ENCODE measurements at regions not wholly inside any gene's neighbourhood (a gene's known extent, or its start where the extent isn't known, plus 50 kb on each side); places are given as distances from the start of the nearest gene placed in this dataset.

DNA sequence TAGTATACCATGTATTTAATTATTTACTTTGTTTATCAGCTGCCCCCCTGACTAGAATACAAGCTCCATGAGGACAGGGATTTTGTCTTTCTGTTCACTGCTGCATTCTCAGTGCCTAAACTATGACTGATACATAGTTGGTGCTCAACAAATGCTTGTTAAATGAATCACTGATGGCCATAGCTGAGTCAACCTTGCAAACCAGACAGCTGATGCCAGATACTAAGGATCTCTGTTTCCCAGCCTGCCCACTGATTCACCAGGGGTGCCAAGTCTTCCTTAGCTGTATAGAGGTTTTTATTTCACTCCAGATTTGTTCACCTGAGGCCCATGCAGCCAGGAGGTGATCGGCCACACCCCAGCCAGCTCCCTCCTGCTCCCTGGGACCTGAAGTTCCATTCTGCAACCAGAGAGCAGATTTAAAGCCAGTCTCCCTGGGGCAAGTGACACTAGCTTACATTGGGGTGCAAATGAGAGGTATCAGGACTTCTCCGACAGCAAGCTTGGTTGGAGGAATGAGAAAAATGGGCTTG, 92.2 kb downstream of the C1QL2 start:
- no peak overlapping the region for H3K9ac ChIP-seq (ENCODE audit: insufficient read depth, low read depth, low read length)
- CTCF ChIA-PET (ENCODE audit: low intra/inter-chr PET ratio, low total read pairs) = no interaction called here
- no peaks in the 10 kb centered on the region; a peak in 1 of 5 replicates for H3K27me3 ChIP-seq (ENCODE audit: control insufficient read depth in 1 of 2, insufficient read depth in 2 of 2, low read length in 2 of 2)
- H3K4me2 ChIP-seq (ENCODE audit: low read depth, low read length) = no peak overlapping the region
- no peaks in the 10 kb centered on the region for H3K9me3 ChIP-seq (ENCODE audit: low read length)
- H3K79me2 ChIP-seq (ENCODE audit: insufficient read depth, low read length) = no peaks in the 10 kb centered on the region
- 45% methylated on average over 2 of the region's 2 CpGs for WGBS (ENCODE audit: low lambda C conversion rate)
- H4K20me1 ChIP-seq (ENCODE audit: insufficient read depth, low read length) = no peaks in the 10 kb centered on the region
- BruUV-seq (replicated peaks) = no TSS peak
- POLR2A ChIA-PET = no interaction called here
- ATAC-seq (no peak), DNase-seq (ENCODE audit: low spot score) (no peak), FAIRE-seq (no peak)
- no peaks in the 10 kb centered on the region for H3K36me3 ChIP-seq (replicated peaks in 1 of 2; ENCODE audit: control insufficient read depth in 1 of 2, insufficient read depth in 2 of 2, low read length in 2 of 2)
- in situ Hi-C loops (cut with HindIII; ENCODE audit: extremely low pct_ligation_motif_present, low pct_unique_long_range_greater_than_20kb) (no loop called here), intact Hi-C loops (cut with micrococcal nuclease; ENCODE audit: unreplicated experiment) (no loop called here)
- no peak overlapping the region for H2AFZ ChIP-seq (ENCODE audit: low read length)
- no peaks in the 10 kb centered on the region for H3K4me1 ChIP-seq (ENCODE audit: insufficient read depth, low read length)
- H3K27ac ChIP-seq (ENCODE audit: extremely low read length, insufficient read depth, low read length) = no peak overlapping the region
- no peak overlapping the region for H3K4me3 ChIP-seq (replicated peaks in 1 of 3; ENCODE audit: insufficient read depth in 1 of 3, low read depth in 2 of 3, low read length in 3 of 3)
- TF ChIP-seq, protein P1, sequence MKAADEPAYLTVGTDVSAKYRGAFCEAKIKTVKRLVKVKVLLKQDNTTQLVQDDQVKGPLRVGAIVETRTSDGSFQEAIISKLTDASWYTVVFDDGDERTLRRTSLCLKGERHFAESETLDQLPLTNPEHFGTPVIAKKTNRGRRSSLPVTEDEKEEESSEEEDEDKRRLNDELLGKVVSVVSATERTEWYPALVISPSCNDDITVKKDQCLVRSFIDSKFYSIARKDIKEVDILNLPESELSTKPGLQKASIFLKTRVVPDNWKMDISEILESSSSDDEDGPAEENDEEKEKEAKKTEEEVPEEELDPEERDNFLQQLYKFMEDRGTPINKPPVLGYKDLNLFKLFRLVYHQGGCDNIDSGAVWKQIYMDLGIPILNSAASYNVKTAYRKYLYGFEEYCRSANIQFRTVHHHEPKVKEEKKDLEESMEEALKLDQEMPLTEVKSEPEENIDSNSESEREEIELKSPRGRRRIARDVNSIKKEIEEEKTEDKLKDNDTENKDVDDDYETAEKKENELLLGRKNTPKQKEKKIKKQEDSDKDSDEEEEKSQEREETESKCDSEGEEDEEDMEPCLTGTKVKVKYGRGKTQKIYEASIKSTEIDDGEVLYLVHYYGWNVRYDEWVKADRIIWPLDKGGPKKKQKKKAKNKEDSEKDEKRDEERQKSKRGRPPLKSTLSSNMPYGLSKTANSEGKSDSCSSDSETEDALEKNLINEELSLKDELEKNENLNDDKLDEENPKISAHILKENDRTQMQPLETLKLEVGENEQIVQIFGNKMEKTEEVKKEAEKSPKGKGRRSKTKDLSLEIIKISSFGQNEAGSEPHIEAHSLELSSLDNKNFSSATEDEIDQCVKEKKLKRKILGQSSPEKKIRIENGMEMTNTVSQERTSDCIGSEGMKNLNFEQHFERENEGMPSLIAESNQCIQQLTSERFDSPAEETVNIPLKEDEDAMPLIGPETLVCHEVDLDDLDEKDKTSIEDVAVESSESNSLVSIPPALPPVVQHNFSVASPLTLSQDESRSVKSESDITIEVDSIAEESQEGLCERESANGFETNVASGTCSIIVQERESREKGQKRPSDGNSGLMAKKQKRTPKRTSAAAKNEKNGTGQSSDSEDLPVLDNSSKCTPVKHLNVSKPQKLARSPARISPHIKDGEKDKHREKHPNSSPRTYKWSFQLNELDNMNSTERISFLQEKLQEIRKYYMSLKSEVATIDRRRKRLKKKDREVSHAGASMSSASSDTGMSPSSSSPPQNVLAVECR (CRISPR knock-in tag; IDR thresholded peaks at IDR 0.05; ENCODE audit: borderline replicate concordance) = no peak
- TF ChIP-seq ZBTB3 (CRISPR knock-in tag; IDR thresholded peaks at IDR 0.05; ENCODE audit: borderline replicate concordance, low read depth) (no peak), ZFP82 (CRISPR knock-in tag; IDR thresholded peaks at IDR 0.05; ENCODE audit: borderline replicate concordance) (no peak), SMARCE1 (IDR thresholded peaks at IDR 0.05; ENCODE audit: borderline replicate concordance) (no peak), ZNF737 (CRISPR knock-in tag; IDR thresholded peaks at IDR 0.05; ENCODE audit: borderline replicate concordance) (no peak), ZNF44 (CRISPR knock-in tag; IDR thresholded peaks at IDR 0.05) (no peak), PCBP1 (IDR thresholded peaks at IDR 0.05; ENCODE audit: borderline replicate concordance, low read depth, low read length) (no peak), ZBTB20 (CRISPR knock-in tag; IDR thresholded peaks at IDR 0.05; ENCODE audit: borderline replicate concordance, low read depth) (no peak), TP53 (CRISPR knock-in tag; conservative IDR thresholded peaks at IDR 0.05) (no peak), CBX2 (IDR thresholded peaks at IDR 0.05; ENCODE audit: low read depth, low read length) (no peak), CBX2 (CRISPR knock-in tag; IDR thresholded peaks at IDR 0.05; ENCODE audit: low read depth) (no peak)
- TF ChIP-seq, protein P2, sequence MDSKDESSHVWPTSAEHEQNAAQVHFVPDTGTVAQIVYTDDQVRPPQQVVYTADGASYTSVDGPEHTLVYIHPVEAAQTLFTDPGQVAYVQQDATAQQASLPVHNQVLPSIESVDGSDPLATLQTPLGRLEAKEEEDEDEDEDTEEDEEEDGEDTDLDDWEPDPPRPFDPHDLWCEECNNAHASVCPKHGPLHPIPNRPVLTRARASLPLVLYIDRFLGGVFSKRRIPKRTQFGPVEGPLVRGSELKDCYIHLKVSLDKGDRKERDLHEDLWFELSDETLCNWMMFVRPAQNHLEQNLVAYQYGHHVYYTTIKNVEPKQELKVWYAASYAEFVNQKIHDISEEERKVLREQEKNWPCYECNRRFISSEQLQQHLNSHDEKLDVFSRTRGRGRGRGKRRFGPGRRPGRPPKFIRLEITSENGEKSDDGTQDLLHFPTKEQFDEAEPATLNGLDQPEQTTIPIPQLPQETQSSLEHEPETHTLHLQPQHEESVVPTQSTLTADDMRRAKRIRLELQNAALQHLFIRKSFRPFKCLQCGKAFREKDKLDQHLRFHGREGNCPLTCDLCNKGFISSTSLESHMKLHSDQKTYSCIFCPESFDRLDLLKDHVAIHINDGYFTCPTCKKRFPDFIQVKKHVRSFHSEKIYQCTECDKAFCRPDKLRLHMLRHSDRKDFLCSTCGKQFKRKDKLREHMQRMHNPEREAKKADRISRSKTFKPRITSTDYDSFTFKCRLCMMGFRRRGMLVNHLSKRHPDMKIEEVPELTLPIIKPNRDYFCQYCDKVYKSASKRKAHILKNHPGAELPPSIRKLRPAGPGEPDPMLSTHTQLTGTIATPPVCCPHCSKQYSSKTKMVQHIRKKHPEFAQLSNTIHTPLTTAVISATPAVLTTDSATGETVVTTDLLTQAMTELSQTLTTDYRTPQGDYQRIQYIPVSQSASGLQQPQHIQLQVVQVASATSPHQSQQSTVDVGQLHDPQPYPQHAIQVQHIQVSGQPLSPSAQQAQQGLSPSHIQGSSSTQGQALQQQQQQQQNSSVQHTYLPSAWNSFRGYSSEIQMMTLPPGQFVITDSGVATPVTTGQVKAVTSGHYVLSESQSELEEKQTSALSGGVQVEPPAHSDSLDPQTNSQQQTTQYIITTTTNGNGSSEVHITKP (CRISPR knock-in tag; IDR thresholded peaks at IDR 0.05; ENCODE audit: low read depth) = no peak
- TF ChIP-seq, protein P3, sequence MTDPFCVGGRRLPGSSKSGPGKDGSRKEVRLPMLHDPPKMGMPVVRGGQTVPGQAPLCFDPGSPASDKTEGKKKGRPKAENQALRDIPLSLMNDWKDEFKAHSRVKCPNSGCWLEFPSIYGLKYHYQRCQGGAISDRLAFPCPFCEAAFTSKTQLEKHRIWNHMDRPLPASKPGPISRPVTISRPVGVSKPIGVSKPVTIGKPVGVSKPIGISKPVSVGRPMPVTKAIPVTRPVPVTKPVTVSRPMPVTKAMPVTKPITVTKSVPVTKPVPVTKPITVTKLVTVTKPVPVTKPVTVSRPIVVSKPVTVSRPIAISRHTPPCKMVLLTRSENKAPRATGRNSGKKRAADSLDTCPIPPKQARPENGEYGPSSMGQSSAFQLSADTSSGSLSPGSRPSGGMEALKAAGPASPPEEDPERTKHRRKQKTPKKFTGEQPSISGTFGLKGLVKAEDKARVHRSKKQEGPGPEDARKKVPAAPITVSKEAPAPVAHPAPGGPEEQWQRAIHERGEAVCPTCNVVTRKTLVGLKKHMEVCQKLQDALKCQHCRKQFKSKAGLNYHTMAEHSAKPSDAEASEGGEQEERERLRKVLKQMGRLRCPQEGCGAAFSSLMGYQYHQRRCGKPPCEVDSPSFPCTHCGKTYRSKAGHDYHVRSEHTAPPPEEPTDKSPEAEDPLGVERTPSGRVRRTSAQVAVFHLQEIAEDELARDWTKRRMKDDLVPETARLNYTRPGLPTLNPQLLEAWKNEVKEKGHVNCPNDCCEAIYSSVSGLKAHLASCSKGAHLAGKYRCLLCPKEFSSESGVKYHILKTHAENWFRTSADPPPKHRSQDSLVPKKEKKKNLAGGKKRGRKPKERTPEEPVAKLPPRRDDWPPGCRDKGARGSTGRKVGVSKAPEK (CRISPR knock-in tag; IDR thresholded peaks at IDR 0.05; ENCODE audit: borderline replicate concordance) = no peak

Measured in HepG2 (cell line).